ENCODE measurements at regions not wholly inside any gene's neighbourhood (a gene's known extent, or its start where the extent isn't known, plus 50 kb on each side); places are given as distances from the start of the nearest gene placed in this dataset.

- no peak for DNase-seq
Observed at GRCh38 chr2:172204762-172205161, 102.1 kb upstream of the DLX2 start.

- DNase-seq = no peak
Observed at GRCh38 chr2:172205292-172205691, 102.6 kb upstream of the DLX2 start.

DNA sequence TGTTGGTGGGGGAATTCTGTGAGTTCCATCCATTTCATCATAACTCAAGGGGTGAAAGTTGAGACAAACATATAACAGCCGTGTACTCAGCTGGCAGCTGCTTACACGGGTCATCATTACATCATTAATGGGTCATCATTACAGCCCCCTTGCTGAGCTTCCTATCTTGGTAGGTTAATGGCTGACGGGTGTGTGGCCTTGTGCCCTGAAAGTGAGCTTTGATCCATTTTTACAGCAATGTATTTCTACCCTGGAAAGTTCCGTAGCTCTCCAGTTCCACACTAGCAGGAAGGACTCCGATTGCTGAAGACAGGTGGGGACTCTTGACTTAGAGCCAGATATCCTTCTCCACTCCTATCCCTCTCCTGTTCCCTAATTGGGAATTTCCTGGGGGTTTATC lies 105.2 kb upstream of the DLX2 start:
- no peak for DNase-seq

DNA sequence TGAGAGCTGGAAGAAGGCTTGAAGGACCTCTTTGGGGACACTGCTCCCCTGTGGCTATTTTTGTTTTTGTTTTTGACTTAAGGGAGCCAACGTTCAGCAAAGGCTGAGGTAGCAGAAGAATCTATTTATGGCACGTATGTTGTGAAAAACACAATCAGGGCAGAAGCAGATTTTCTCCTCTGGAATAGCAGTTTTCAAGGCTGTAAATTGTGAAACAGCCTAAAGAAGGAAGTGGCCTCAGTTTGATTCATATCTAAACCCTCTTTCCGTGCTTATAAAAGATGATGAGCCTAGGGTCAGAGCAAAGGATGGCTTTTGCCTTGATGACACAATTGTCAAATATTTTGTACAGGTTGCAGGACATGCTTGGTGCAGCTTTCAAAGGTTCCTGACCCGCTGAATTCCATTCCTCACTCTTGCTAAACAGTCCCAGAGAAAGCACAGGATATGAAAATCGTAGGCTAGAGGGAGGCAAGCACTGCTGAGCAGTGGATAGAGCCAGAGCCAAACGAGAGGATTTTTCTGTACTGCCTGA lies 106.2 kb upstream of the DLX2 start:
- peak in 1 of 2 donors; percentile 14 for DNase-seq

GRCh38 chr2:172210599-172210998 lies 107.9 kb upstream of the DLX2 start:
- DNase-seq = no peak

DNA sequence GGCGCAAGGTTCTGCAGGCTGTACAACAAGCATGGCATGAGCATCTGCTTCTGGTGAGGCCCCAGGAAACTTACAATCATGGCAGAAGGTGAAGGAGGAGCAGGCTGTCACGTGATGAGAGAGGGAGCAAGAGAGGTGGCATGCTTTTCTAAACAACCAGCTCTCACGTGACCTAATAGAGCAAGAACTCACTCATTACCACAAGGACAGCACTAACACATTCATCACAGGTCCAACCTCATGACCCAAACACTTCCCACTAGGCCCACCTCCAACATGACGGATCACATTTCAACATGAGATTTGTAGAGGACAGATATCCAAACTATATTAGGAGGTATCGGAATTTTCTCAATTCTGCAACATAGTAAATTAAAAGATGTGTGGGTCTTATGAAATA lies 108.8 kb upstream of the DLX2 start:
- no peak for DNase-seq

- DNase-seq = no peak
Observed at GRCh38 chr2:172213116-172213860, 110.6 kb upstream of the DLX2 start.

GRCh38 chr2:172214252-172214651 lies 111.6 kb upstream of the DLX2 start:
- no peak for DNase-seq

DNA sequence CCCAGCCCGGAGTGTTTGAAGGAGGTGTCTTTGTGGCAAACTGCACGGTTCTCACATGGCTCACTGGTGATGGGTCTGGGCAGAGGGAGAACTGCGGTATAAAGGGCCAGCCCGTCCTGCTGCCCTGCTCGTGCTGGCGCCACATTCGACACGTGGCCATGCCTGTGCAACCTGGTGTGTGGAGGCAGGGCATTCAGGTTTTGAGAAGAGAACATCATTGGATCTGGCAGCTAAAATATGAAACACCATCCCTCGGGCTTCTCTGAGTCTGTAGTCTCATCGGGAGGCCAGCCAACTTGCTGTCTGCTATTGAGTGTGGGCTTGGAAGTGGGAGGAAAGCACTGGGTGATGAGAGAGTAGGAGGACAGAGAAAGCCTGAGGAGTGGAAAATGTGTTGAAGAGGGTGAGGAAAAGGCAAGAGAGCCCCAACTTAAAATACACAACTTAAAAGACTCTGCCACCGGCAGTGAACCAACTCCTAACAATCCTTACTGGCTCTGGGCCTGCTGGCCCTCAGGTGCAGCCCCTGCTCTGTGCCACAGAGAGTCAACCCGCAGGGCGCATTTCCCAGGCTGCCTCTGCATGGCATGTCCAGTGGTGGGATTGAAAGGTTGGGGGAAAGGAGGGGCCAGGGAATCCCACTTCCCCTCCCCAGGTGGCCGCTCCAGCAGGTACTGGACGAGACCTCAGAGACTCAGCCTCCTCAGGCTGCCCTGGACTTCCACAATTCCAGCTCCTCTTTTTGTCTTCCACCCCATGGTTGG lies 112.7 kb upstream of the DLX2 start:
- no peak for DNase-seq

- no peak for DNase-seq
Observed at GRCh38 chr2:172215936-172216335, 113.2 kb upstream of the DLX2 start.

GRCh38 chr2:172216477-172216876 lies 113.8 kb upstream of the DLX2 start:
- DNase-seq = no peak

DNA sequence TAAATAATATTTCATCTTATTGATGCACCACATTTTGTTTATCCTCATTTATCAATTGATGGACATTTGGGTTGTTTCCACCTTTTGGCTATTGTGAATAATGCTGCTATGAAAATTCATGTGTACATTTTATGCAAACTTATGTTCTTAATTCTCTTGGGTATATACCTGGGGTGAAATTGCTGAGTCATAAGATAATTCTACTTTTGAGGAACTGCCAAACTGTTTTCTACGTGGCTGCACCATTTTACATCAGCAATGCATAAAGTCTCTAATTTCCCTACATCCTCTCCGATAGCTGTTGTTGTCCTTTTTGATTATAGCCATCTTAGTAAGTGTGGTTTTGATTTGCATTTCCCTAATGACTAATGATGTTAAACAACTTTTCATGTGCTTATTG lies 116.5 kb upstream of the DLX2 start:
- peak in 1 of 2 donors; percentile 48 for DNase-seq

- DNase-seq = peak in 1 of 2 donors; percentile 55
Observed at GRCh38 chr2:172220121-172220520, 117.4 kb upstream of the DLX2 start.

- no peak for DNase-seq
Observed at GRCh38 chr2:172223601-172224054, 120.9 kb upstream of the DLX2 start.

GRCh38 chr2:172225786-172226185 lies 123.1 kb upstream of the DLX2 start:
- no peak for DNase-seq

- DNase-seq = no peak
Observed at GRCh38 chr2:172226244-172227061, 123.8 kb upstream of the DLX2 start.

DNA sequence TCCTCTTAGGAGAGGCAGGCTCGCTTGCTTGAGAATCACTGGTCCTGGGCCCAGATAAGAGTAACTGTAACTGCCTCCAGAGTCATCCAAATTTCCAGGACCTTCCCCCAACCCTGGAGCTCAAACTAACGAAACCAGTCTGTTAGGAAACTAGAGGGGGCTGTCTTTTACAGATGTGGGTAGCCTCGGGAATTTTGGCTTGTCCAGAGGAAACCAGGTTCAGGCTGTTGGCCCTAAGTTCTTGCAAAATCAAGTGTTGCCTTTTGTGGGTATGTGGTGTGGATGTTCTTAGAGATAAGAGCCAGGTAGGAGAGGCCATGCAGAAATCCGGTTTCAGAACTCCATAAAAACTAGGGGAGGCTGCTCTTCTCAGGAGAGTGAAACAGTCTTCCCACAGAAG lies 125.0 kb upstream of the DLX2 start:
- no peak for DNase-seq

GRCh38 chr2:172228177-172228808 lies 125.6 kb upstream of the DLX2 start:
- DNase-seq = no peak

DNA sequence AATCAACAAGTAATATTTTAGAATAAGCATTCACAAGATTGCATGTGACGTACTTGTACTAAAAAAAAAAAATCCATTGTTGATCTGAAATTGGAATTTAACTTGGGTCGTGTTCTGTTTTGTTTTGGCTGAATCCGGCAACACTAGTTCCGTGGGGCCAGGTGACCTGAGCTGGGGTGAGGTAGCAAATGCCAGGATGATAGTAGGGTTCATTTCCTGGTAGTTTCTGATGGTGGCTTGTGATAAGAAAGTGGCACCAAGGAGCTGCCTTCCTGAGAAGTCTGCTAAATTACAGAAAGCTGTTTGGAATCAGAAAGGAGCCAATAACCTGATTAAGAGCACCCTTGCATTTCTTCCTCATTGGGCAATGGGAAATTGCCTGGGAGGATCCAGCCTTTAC lies 126.4 kb upstream of the DLX2 start:
- no peak for DNase-seq

DNA sequence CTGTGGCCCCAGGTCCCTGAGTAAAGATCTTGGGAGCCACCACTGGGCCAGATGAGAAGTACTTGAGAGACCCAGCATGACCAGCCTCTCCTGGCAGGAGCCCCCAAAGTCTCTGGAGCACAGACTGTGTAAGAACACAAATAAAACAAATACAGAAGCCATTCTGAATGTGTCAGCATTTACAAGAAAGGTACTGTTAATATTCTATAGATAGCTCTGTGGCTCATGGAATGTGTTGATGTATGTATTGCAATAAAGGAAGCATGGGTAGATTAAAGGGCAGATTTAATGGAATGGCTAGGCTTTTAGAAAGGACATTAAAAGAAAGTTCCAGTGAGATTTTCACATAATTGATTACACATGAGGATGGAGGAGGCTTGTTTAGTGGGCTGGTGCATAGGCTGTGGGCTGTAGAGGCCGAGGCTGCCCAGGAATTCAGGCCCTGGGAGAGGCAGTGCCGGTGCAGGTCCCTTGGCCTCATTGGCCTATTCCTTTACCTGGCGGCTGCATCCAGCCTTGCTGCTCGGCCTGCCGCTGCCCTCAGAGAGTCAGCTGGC lies 127.7 kb upstream of the DLX2 start:
- DNase-seq = no peak

DNA sequence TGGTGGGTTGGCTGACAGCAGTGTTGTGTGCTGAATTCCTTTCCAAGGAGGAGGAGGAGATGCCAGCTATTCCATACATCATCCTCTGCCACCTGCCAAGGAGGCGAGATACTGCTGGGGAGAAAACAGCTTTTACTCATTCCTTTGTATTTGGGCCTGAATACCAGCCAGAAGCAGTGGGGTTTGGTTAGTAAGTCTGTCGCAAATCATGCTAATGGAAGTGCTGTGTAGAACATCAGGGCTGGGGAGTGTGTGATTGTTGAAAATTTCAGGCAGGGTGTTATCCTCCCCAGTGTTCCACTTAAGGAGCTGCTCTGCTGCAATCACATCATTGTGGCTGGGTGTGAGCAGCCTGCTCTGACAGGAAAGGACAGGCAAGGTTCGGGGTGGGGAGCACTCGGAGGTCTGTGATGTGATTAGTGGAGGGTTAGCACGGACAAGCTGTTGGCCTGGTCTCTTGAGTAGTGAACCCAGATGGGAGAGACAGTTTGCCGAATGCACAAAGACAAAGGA lies 128.2 kb upstream of the DLX2 start:
- DNase-seq = no peak

GRCh38 chr2:172231508-172231907 lies 128.8 kb upstream of the DLX2 start:
- DNase-seq = no peak

Data from bone marrow (tissue), 2 donors.